H1 (cell line): ENCODE measurements at regions not wholly inside any gene's neighbourhood (a gene's known extent, or its start where the extent isn't known, plus 50 kb on each side); places are given as distances from the start of the nearest gene placed in this dataset.

Experiments
- CTCF ChIP-seq, 3 experiments: IDR thresholded peaks; 1 replicate in 2 of 3; 2 replicates in 1 of 3; pipeline versions ENCODE4 v1.5.1 to v1.6.1; 2011; ENCODE audit warnings: low read length in 3 of 3, mild to moderate bottlenecking in 3 of 3, inconsistent platforms in 2 of 3, low read depth in 1 of 3, moderate library complexity in 1 of 3; ENCODE audit not compliant: insufficient read depth in 1 of 3; ENCODE audit errors: control extremely low read depth in 1 of 3
- EP300 ChIP-seq, 2 experiments: IDR thresholded peaks; 1 replicate in 1 of 2; 2 replicates in 1 of 2; pipeline ENCODE4 v1.6.1; 2011 to 2012; ENCODE audit warnings: low read depth in 2 of 2, low read length in 2 of 2, mild to moderate bottlenecking in 2 of 2, borderline replicate concordance in 1 of 2, inconsistent platforms in 1 of 2, moderate library complexity in 1 of 2
- POLR2A ChIP-seq, 2 experiments: IDR thresholded peaks; 1 replicate in 1 of 2; 2 replicates in 1 of 2; pipeline ENCODE4 v1.6.1; 2011; ENCODE audit warnings: low read depth in 2 of 2, low read length in 2 of 2, mild to moderate bottlenecking in 2 of 2; ENCODE audit errors: control extremely low read depth in 1 of 2
- SRF ChIP-seq: IDR thresholded peaks from 2 replicates; pipeline ENCODE4 v1.6.1; 2011; ENCODE audit warnings: mild to moderate bottlenecking, low read depth, low read length, moderate library complexity

- TF ChIP-seq CTCF (IDR thresholded peaks at IDR 0.05; ENCODE audit: control extremely low read depth in 1 of 3, insufficient read depth in 1 of 3, low read depth in 1 of 3, low read length in 3 of 3) (no peak), EP300 (IDR thresholded peaks at IDR 0.05; ENCODE audit: borderline replicate concordance in 1 of 2, low read depth in 2 of 2, low read length in 2 of 2) (no peak), POLR2A (IDR thresholded peaks at IDR 0.05; ENCODE audit: control extremely low read depth in 1 of 2, low read depth in 2 of 2, low read length in 2 of 2) (no peak), SRF (no peak)
Measured at GRCh38 chr10:125214283-125214570, 53.9 kb upstream of the CTBP2 start.
